ENCODE measurements at regions not wholly inside any gene's neighbourhood (a gene's known extent, or its start where the extent isn't known, plus 50 kb on each side); places are given as distances from the start of the nearest gene placed in this dataset.

- TF ChIP-seq CTCF (conservative IDR thresholded peaks at IDR 0.05; ENCODE audit: low read length) (no peak), EZH2phosphoT487 (IDR thresholded peaks at IDR 0.05; ENCODE audit: borderline replicate concordance, low read depth, low read length) (no peak)
These were observed 832.8 kb downstream of the NR2F1-AS1 start for GRCh38 chr5:92748072-92748676.

Measured in OCI-LY7 (cell line).